Jurkat, Clone E6-1 (cell line): ENCODE measurements at regions not wholly inside any gene's neighbourhood (a gene's known extent, or its start where the extent isn't known, plus 50 kb on each side); places are given as distances from the start of the nearest gene placed in this dataset.

Source experiments
- DNase-seq: peaks from one replicate; pipeline ENCODE4 v3.0.0-alpha.2; 2011; ENCODE audit warnings: low read depth, low spot score
- H3K4me3 ChIP-seq: 2 replicates; pipeline ENCODE4 v1.5.1; 2011; ENCODE audit warnings: mild to moderate bottlenecking, low read length, control low read depth, moderate library complexity

DNA sequence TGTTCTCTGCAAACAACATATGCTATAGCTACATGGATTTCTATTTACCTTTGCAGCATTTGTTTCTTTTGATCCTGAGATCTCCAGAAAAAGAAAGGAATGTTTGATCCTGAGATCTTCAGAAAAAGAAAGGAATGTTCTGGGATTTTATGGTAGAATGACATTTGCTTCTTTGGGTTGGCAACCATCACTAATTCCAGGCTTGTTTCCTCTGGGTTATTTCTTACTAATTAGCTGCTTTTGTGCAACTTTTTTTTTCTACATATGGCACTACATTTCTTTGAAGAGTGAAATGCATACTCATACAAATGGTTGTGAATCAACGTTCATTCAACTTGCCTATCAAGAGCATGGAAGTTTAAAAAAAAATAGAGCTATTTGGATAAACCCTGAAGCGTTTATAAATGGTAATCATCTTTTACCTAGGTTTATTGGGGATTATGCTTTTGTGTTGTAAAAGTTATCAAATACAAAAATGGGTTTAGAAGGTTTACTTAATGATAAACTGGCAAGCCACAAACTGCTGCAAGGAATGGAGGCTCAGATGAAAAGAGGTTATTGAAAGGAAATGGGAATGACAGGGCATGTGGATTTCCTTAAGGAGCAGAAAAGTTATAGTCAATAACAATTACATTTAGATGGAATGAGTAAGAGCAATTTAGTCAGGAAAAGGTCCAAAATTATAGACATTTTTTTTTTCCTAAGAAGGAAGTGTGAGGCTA is 95.6 kb upstream of the PCDH18 start:
- no peak for DNase-seq
- no peak overlapping the region for H3K4me3 ChIP-seq

GRCh38 chr4:137626942-137627738 is 94.8 kb upstream of the PCDH18 start:
- no peak for DNase-seq
- H3K4me3 ChIP-seq = no peak overlapping the region

DNA sequence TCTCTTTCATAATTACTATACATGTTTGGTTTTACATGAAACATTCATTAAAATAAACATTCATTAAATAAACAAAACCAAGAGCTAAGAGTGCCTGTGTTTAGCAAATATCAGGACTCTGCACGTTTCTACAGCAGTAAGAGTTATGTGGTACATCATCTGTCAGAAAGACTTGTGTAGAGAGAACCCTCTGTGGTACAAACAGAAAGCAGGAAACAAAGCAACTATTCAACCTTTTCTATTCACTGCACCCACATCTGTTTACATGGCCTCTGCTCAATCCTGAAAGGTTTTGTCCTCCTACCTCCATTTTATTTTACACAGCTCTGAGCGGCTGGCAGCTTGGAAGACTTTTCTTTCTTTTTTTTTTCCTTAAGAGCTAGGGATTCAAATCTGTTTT is 90.7 kb upstream of the PCDH18 start:
- no peak overlapping the region for H3K4me3 ChIP-seq
- no peak for DNase-seq

GRCh38 chr4:137621056-137621455 is 88.8 kb upstream of the PCDH18 start:
- H3K4me3 ChIP-seq = no peak overlapping the region
- DNase-seq = no peak

DNA sequence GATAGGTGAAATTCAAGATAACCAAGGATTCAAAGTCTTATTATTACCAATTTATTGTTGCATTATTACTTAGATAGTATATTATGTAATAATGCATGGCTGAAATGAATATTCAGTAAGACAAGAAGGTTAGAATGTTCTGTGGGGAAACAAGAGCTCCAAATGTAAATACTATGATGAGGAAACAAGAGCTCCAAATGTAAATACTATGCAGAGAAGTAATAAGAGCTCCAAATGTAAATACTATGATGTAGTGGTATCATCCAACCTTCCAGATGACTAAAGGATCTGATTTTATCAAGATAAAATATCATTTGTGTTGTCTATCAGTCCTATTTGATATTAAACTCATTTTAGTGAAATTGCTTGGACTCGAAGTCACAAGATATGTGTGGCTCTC is 82.2 kb upstream of the PCDH18 start:
- no peak overlapping the region for H3K4me3 ChIP-seq
- DNase-seq = no peak

DNA sequence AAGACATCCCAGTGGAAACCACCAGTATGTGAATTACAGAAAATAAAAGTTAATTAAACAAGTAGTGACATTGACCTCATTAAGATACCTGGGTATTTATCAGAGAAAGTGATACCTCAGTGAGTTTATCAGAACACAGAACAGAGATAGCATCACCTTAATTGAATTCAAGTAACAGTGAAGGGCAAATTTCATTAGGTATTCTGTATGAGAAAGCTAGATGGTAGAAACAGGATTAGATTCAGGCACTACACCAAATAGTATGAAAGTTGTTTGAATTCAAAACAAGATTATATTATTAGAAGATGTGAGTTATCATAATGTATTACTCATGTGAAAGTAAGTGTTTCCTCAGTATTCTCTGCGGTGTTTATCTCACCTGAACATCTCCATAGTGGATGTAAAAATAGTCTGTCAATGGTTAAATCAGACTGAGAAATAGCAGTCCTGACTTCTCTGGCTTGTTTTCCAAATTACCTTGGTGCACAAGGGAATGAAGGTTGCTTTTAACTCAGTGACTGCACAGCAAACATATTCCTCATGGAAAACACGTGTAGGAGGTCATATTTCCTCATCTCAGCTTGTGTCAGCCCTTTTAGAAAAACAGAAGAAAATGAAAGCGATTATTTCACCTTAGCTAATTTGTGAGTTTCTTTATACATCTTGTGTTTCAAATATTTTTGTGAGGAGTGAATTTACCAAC is 79.9 kb upstream of the PCDH18 start:
- DNase-seq = no peak
- H3K4me3 ChIP-seq = no peak overlapping the region

DNA sequence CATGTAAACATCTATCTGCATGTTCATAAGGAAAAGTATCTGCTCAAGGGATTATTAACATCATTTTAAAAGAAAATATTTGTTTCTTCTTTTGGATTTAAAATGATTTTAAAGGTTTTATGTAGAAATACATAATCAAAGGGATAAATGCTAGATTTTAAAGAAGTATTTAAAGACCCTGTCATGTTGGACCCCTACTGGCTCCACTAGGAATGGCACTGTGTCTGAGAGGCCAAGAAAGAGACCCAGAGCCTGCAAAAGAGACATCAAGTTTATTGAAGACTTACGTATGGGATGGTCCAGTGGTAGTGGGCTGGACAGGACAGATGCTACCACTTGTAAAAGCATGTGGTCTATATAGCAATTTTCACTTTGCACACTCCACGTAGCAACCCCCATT is 78.7 kb upstream of the PCDH18 start:
- no peak for DNase-seq
- H3K4me3 ChIP-seq = no peak overlapping the region

DNA sequence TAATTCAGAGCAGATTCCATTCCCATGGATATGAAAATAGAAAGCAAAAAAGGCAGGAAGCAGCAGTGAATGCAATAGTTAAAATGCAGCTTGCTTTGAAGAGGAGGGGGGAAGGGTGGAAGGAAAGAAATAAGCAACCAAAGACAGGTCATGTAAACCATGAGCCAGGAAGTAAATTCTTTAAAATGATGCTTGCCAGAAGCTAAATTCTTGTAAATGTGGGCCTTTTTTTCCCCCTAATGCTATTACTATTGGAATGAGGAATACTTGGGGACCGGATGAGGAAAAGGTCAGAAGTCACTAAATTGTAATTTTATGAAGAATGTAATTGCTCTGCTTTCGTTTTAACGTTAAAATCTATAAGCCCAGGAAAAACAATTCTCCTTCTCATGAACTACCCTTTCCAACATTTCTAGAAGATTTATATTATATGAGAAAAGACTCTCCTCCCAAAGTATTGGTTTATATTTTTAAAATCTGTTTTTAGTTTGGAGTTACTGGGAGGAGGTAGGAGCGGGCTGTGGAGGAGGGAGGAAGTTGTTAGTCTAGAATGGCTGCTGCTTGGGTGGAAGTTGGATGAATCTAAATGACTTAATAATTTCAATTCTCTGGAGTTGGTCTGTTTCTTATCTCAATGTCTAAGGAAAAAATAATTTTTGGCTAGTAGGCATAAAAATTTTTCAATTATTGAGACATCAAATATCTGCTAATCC is 77.6 kb upstream of the PCDH18 start:
- DNase-seq = no peak
- H3K4me3 ChIP-seq = no peak overlapping the region

GRCh38 chr4:137608085-137608484 is 75.8 kb upstream of the PCDH18 start:
- DNase-seq = no peak
- no peak overlapping the region for H3K4me3 ChIP-seq

DNA sequence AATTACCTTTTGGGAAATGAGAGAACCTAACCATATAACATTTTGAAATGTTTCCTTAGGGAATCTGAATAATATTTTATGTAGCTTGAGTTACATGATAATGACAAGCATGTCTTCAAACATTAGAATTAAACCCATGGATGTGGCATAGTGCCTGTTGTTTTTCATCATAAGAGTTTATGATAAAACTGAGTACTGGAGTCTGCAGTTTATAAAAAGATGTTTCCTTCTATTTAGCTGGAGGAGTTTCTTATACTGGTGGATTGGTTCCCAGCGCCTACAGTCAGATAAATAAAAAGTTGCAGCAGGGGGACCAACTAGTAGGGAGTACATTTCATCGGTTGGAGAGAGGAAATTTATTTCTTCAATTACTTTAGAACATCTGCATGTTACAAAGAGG is 70.1 kb upstream of the PCDH18 start:
- no peak overlapping the region for H3K4me3 ChIP-seq
- DNase-seq = no peak

DNA sequence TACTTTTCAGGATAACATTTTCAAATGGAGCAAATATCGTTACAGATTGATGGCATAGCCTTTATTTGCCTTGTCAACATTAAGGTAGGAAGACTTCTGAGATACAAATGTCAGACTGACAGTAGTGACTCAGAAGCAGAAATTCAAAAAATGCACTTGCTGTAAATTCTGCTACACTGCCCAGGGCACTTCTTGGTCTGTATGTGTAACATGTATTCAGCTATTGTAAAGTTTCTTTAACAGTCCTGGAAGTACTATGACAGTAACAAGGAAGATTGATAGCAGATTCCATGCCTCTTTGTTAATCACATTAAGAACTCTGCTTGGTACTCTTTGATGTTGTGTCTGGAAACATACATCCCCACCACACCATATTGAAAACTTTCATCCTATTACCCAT is 69.6 kb upstream of the PCDH18 start:
- no peak for DNase-seq
- no peak overlapping the region for H3K4me3 ChIP-seq

GRCh38 chr4:137599734-137600133 is 67.4 kb upstream of the PCDH18 start:
- no peak overlapping the region for H3K4me3 ChIP-seq
- no peak for DNase-seq

DNA sequence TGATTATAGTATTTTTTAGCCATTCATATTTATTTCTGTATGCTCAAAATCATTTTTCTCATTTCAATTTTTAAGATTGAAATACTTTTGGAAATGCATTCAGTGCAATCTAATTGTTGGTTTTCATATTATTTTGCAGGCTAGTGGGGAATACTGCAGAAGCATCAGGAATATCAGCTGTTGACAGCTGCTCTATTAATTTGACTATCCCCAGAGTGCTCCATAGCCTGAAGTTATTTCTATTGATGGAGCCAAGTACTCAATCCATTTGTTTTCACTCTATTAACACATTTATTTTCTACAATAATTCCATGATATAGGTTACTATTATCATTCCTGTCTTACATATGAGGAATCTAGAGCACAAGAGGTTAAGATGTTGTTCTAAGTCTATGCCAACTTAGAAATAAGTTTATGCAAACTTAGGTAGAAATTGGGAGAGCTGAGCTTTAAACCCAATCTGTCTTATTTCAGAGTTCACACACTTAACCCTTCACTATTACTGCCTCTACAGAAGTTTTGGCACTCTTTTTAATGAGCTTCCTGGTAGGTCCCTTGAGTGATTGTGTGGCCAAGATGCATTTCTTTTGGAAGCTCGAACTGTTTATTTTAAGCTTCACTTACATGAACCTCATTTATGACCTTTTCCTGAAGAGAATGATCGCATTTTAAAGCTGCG is 65.6 kb upstream of the PCDH18 start:
- no peak overlapping the region for H3K4me3 ChIP-seq
- no peak for DNase-seq

DNA sequence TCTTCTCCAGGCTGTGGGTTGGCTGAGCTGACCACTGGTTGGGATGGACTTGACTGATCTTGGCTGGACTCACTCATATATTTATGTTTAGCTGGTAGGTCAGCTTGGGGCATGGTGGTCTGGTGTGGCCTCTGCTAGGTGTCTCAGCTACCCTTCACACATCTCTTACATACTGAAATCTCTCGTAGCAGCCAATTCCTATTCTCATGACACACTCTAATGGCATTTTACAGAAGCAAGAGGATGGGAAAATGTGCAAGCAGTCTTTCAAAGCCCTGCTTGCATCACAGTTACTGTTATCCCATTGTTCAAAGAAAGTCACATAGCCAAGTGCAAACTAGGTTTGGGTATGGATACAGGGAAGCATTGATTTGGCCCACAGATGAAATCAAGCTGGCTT is 55.5 kb upstream of the PCDH18 start:
- H3K4me3 ChIP-seq = no peak overlapping the region
- no peak for DNase-seq

GRCh38 chr4:137583671-137584070 is 51.4 kb upstream of the PCDH18 start:
- no peak overlapping the region for H3K4me3 ChIP-seq
- DNase-seq = no peak
